SU-DHL-6 (cell line): ENCODE measurements at regions not wholly inside any gene's neighbourhood (a gene's known extent, or its start where the extent isn't known, plus 50 kb on each side); places are given as distances from the start of the nearest gene placed in this dataset.

ENCODE experiments used
- EZH2phosphoT487 ChIP-seq: fragments of 200-600 bp; sonication (generic), shearing (Covaris generic); conservative IDR thresholded peaks from 2 replicates; pipeline ENCODE4 v1.6.1; 2018; ENCODE audit warnings: mild to moderate bottlenecking, antibody characterized with exemption, low read length, moderate library complexity, mixed read lengths
- TF ChIP-seq, protein P1 (sequence below): fragments of 200-600 bp; sonication (generic); IDR thresholded peaks from one replicate; pipeline ENCODE4 v1.5.1; 2017; ENCODE audit warnings: antibody characterized with exemption, mild to moderate bottlenecking, low read length, moderate library complexity; ENCODE audit not compliant: insufficient read depth, poor library complexity, severe bottlenecking

GRCh38 chr10:43959364-43960134 is 310.9 kb upstream of the ZNF32 start:
- no peak for TF ChIP-seq EZH2phosphoT487
- TF ChIP-seq, protein P1, sequence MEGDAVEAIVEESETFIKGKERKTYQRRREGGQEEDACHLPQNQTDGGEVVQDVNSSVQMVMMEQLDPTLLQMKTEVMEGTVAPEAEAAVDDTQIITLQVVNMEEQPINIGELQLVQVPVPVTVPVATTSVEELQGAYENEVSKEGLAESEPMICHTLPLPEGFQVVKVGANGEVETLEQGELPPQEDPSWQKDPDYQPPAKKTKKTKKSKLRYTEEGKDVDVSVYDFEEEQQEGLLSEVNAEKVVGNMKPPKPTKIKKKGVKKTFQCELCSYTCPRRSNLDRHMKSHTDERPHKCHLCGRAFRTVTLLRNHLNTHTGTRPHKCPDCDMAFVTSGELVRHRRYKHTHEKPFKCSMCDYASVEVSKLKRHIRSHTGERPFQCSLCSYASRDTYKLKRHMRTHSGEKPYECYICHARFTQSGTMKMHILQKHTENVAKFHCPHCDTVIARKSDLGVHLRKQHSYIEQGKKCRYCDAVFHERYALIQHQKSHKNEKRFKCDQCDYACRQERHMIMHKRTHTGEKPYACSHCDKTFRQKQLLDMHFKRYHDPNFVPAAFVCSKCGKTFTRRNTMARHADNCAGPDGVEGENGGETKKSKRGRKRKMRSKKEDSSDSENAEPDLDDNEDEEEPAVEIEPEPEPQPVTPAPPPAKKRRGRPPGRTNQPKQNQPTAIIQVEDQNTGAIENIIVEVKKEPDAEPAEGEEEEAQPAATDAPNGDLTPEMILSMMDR: no peak
